ENCODE measurements at regions not wholly inside any gene's neighbourhood (a gene's known extent, or its start where the extent isn't known, plus 50 kb on each side); places are given as distances from the start of the nearest gene placed in this dataset.
"Not testable (repeated sequence)": the region's sequence is repeated elsewhere in the genome, so short reads cannot be mapped to it uniquely, and the experiment has no call there.

DNA sequence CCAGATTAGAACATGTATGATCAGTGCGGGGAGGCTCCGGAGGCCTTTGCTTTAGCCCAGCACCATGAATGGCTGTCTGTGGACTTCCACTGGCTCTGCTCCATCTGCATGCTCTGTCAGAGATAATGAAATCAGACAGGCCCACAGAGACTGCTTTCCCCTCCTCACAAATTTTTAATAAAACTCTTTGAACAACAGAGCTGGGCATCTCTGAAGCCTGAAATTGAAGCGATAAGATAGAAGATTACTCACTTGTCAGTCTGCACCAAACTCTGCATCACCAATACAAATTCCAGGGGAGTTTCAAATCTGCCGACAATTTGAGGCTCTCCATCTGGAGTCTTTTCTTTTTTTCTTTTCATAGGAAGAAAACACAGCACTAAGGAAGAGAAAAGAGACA lies 110.0 kb downstream of the DYRK2 start:
- DNase-seq (ENCODE audit: low read depth in 4 of 4, low spot score in 3 of 4), result no peak

DNA sequence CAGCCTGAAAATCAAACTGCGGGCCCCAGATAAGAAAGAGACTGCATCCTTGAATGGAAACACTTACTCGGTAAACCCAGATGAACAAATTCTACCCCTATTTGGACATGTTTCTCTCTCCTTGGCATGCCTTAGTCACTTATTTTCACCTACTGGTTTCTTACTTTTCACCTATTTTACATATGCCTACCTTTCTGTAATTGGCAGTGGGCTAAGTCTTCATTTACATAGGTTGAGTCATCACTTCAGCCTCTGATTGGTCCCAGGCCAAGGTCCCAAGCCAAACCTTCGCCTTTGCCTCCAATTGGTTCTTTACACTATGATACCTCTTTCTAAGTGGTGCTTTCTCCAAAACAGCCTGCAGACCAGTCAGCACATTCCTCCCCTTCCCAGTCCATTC lies 111.3 kb downstream of the DYRK2 start:
- no peak for DNase-seq (ENCODE audit: low read depth in 4 of 4, low spot score in 3 of 4)

DNA sequence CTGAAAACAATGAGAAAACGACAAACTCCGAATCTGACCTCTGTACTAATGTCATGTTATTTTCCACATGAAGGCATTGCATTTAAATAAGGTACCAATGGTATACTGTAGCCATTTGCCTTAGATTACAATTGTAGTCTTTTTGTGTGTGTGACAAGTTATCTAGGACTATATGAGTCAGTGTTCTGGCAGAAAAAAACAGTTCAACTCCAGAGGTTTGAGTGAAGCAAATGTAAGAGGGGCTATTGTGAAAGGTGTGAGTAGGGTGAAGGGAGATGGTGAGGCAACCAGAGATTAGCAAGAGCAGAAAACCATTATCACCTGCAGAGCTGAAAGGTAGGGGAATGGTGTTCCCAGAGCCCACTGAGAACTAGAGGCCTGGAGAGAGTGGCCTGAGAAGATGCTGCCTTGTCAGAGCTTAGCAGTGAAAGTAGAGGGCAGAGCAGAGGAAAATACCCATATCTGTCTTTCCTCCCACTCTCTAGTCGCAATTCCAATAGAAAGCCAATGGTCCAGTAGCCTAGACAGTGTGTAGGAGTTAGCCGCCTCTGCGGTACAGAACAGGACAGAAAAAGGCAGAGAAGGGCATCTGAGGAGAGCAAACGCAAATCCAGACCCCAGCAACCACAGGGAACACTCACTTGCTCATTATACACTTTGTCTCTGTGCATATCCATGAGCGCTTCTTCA lies 112.2 kb downstream of the DYRK2 start:
- no peak for DNase-seq (ENCODE audit: low read depth in 4 of 4, low spot score in 3 of 4)

DNA sequence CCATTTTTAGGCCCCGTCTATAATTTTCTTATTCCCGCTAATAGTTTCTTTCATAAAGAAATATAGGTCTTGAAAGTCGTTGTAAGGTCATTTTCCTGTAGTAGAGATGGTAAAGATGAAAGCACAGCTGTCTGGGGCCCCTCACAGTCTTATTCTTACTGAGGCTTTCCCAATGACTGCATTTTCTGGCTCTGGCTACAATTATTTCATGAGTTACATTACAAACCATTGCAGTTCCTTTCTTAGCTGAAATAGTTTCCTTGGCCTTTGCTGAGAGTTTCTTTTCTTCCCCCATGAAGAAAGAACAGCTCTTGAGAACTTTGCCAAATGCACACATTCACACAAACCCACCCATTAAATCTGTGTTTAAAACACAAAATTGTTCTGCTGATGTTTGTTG lies 113.0 kb downstream of the DYRK2 start:
- DNase-seq (ENCODE audit: low read depth in 4 of 4, low spot score in 3 of 4), result no peak

DNA sequence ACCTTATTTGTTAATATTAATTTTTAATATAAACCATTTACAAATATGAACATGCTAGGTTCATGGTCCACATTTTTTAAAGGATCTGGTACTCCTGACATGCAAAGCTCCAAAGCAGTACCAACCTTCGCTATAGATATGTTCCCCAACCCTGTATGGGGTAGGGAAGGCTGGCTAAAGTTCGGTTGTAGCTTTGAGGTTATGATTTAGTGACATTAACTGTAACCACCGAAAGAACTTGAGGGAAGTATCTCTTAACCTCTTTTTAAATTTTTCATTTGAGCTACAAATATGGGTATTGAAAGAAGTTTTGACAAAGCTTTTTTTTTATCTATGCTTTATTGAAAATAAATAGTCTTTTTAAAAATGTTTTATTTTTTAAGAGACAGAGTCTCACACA lies 115.5 kb downstream of the DYRK2 start:
- no peak for DNase-seq (ENCODE audit: low read depth in 4 of 4, low spot score in 3 of 4)

DNA sequence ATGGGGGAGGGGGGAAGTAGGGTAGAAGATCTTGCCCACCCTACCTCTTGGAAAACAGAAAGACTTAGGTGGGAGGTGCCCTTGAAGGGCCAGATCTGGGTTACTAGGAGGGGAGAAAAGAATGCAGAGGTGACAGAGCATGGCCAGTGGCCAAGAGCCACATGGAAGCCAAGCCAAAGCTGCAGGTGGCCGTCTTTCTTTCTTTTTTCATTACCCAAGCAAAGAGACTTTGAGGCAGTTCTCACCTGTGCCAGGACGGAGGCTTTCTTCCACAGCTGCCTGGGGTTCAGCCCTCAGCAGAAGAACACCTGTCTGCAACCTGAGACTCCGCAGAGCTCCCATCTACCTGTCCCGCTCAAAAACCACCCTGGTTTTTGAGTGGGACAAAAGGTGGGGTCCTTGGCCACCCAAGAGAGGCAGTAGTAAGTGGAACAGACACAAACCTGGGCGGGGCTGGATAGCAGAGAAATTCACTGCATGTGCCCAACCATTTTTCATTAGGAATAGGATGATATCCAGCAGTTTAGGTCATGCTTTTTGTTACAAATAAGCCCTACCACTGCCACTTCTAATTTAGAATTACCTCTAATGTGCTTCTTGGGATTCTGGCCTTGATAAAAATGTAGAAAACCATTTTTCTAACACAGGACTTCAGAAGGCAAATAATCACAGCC lies 116.5 kb downstream of the DYRK2 start:
- DNase-seq (ENCODE audit: low read depth in 4 of 4, low spot score in 3 of 4), result no peak

DNA sequence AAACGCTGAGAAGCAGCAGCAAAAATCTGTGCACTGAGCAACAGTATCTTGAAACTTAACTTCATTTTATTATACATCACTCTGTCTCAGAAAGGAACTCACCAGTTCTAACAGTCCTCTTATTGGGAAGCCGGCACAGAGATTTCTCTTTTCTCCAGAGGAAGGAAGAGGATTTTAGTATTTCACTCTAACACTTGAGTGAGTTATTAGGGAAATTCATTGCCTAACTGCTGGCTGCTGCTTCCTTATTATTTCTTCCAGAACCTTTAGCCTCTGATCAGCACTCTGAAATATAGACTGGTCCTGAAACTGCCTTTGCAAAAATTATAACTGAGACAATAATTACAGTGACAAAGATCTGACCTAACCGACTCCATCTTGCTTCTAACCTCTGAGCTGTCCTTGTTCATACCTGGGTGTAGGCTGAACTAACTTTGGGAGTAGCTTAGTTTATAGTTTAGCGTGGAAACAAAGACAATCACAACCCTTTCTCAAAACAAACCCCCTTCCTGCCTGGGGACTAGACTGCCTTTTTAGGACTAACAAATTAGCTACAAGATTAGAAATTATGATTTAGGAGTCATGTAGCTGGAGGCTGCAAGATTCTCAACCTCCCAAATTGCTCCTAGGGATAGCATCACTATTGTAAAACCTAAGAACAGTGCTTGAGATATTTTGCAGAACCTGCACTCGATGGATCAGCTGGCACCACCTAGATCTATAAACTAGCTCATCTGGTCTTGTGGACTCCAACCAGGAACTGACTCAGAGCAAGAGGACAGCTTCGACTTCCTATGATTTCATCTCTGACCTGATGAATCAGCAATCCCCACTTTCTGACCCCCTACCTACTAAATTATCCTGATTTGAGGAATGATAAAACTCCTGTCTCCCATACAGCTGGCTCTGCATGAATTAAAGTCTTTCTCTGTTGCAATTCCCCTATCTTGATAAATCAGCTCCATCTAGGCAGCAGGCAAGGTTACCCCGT lies 117.5 kb downstream of the DYRK2 start:
- DNase-seq (ENCODE audit: low read depth in 4 of 4, low spot score in 3 of 4), result no peak

DNA sequence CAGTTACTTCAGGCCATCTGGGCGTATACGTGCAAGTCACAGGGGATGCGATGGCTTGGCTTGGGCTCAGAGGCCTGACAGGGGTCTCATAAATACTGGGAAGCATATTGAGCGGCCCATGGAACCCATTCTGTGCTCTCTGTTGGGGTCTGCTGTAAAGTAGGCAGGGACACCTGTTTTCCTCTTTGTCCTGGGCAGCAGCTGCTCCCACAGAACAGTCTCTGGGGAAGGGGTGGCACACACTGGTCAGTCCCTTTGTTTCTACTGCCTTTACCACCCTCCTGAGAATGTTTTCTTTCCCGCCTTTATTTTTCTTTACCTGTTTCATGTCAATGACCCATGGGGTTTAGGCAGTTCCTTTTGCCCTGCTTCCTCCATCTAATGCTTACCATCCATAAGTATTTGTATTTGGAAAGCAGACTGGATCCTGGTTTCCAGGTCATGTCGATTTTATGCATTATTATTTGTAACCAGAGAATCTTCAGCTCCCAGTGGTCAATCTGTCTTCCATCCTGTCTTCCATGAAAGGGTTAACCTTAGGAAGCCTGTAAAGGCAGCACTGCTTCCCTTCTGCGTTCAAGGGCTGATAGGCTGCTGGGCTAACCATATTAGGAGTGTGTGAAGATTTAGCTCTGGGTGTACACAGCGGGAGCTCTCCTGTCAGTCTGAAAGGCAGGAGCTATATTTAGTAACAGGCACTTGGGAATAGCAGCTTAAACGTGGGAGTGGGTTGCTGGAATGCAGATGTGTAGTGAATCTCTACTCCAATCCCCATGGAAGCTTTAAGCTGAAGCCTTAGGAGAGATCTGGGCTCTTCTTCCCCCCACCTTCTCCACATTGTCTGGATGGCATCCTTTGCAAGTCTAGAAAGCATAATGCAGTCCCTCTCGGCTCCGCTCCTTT lies 124.0 kb downstream of the DYRK2 start:
- peak; percentile 36 to 69 (median 54) for DNase-seq (ENCODE audit: low read depth in 4 of 4, low spot score in 3 of 4)

DNA sequence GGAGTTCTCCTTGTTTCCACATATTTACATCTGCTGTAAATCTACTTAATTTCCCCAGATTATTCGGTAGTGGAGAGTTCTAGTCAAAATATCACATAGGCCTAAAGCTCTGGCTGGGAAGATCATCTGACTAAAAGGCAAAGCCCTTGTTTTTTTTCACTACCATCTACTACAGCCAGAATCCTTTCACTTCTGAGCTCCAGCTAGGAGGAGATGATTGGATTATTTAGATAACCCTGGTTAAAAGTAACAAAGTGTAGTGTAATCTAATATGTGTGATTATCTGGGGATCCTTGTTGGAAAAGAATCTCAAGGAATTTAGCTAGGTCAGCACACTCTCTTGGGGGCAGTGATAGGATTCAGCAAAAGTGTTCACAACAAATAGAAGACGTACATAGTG lies 125.4 kb downstream of the DYRK2 start:
- no peak for DNase-seq (ENCODE audit: low read depth in 4 of 4, low spot score in 3 of 4)

DNA sequence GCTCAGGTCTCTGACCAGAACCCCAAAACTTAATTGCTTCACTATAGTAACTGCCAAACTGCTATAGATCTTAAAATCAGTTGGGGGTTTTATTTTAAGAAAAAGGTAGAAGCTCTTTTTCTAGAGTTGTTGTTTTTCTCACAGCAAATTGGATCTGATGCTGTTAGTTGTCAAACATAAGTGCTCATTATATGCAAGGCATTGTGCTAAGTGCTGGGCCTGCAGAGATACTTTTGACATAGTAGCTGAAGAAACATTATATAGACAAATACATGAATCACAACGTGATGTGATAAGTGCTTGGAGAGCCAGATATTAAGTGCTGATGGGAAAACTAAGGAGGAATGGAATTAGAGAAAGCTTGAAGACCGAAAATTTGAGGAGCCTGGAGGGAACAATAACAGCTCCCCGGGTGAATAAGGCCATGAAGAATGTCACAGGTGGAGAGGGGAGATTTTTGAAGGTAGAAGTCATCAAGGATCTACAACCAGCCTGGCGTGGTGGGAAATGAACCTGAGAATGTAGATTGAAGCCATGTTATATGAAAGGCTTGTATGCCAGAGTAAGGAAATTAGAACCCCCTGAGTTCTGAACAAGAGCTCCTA lies 126.5 kb downstream of the DYRK2 start:
- DNase-seq (ENCODE audit: low read depth in 4 of 4, low spot score in 3 of 4), result no peak

DNA sequence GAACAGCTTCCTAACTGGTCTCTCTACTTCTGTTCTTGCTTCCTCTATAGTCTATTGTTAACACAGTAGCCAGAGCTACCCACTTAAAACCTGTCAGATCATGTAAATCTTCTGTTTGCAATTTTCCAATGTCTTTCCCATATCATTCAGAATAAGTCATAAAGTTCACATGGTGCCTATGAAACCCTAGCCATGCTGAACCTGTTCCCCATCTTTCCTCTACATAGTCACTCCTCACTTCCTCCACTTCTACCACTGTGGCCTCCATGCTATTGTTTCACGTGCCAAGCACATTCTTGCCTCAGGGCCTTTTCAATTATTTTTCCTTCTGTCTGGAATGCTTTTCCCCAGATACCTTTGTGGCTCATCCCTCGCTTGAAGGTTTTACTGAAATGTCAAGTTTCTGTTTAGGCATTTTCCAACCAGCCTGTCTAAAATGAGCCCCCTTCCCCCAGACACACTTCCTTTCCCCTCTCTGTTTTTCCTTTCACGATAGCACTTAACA lies 132.1 kb downstream of the DYRK2 start:
- DNase-seq (ENCODE audit: low read depth in 4 of 4, low spot score in 3 of 4), result no peak

DNA sequence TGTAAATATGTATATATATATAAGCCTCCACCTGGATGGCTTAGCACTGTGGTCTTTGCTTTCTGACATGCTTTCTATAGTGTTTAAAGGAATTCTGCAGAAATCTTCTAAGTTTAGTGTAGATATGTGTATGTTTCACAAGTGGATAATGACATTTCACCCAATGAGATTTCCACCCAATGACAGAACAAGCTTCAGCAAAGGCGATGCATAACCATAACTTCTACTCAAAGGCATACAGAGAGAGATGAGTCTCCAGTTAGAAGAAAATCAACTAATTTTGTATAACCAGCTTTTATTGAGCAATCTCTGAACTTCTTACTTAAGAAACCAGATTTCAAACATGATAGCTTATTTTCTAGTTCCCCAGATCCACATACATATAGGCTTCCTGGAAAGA lies 134.0 kb downstream of the DYRK2 start:
- DNase-seq (ENCODE audit: low read depth in 4 of 4, low spot score in 3 of 4), result no peak

DNA sequence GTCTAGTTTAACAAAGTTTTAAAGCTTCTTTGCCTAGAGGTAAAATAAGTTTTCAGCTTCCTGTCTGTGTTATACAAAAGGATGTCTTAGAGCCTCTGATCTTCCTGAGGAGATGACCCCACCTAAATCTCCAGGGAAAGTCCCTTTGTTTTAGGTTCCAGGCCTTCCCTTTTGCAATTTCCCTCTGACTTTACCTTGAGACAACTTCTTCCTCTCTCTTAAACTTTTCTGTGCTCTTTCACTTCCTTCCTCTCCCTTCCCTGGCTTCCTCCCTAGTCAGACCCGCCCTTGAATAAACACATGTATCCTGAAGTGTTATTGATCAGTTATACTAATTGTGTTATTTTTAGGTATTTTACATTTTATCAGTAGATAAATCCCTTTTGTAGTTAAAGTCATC lies 134.8 kb downstream of the DYRK2 start:
- DNase-seq (ENCODE audit: low read depth in 4 of 4, low spot score in 3 of 4), result no peak

DNA sequence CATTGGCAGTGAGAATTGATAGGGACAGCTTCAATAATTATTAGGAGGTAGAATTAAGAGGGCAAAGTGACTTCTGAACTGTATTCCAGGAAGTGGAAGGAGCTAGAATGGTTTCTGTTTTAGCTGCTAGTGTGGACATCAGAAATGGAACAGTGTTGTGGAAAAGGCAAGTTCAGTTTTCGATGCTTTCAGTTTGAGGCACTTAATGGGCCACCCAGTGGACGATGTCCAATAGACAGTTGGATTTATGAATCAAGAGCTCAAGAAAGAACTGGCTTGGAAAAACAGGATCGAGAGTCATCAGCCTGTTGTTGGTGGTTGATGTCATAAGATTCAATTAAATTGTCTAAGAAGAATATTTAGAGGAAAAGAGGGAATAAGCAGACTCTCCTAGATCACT lies 136.3 kb downstream of the DYRK2 start:
- DNase-seq (ENCODE audit: low read depth in 4 of 4, low spot score in 3 of 4), result no peak

DNA sequence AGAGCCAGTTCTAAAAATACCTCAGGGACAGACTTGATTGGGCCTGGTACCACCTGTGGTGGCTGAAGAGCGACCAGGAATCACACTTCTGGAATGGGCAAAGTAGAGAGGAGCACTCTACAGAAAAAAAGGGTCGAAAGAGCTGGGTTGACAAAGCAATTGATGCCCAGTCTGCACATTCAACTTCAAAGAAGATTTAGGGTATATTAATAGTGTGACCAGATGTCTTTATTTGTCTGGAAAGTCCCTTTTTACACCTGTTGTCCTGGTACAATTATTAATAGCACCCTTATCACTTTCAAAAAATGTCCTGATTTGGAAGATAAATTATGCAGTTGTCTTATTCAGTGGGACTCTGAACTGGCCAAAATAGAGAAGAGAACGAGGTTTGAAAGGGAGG lies 137.5 kb downstream of the DYRK2 start:
- no peak for DNase-seq (ENCODE audit: low read depth in 4 of 4, low spot score in 3 of 4)

DNA sequence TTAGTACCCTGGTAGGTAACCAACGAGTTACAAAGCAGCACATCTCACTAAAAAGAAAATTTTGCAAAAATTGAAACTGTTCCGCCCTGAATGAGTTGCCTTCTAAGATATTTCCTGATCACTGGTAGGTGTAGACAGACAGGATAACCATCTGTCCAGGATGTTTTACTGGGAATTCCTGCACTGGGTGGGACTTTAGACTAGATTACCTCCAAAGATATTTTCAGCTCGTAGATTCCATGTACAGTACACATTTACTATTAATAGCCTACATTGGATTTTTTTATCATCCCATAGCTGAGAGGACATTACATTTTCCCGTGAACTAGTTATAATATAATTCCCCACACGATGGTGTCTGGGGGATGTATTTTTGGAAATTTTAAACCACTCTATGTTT lies 139.6 kb downstream of the DYRK2 start:
- no peak for DNase-seq (ENCODE audit: low read depth in 4 of 4, low spot score in 3 of 4)

DNA sequence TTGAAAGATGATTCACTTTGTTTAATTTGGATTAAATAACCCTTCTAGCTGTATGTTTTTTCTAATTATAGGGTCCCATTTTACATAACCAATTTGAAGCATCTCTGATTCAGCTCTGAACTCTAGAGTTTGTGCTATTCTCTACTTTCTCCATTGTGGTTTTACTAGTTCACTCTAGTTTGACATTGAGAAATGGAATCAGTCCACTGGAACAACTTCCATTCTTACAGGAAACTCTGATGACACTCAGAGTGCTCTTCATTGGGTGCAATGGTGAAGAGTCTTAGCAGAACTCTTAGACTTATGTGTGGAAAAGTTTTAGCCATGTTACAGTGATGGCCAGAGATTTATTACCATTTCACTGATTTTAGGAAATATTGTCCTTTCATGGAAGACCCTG lies 140.7 kb downstream of the DYRK2 start:
- DNase-seq (ENCODE audit: low read depth in 4 of 4, low spot score in 3 of 4), result no peak

DNA sequence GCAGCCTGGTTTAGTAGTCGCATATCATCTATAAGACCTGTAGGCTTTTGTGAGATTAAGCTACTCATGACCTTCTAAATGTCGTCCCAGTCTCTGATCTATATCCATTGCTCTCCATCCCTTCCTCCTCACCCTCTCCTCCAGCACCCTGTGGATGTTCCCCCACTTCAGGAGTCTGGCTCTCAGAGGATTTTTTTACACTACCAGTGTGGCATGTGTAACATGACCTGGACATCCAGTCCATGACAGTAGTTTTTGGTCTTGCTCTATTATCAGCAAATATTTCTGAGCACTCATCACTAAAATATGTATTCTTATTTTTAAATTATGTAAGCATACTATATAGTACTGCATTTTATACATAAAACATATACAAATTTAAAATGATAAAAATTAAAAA lies 142.1 kb downstream of the DYRK2 start:
- no peak for DNase-seq (ENCODE audit: low read depth in 4 of 4, low spot score in 3 of 4)

DNA sequence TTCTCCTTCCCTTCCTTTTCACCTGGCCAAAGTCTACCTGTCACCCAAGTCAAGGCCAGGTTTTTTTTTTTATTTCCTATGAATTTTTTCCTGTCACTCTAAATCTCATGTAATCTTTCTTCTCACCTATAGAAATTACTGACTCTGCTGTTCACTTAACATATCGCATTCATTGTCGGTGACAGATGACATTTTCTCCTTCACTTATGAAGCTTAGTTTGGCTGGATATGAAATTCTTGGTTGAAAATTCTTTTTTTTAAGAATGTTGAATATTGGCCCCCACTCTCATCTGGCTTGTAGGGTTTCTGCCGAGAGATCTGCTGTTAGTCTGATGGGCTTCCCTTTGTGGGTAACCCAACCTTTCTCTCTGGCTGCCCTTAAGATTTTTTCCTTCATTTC lies 142.8 kb downstream of the DYRK2 start:
- not testable (repeated sequence) for DNase-seq (ENCODE audit: low read depth in 4 of 4, low spot score in 3 of 4)

DNA sequence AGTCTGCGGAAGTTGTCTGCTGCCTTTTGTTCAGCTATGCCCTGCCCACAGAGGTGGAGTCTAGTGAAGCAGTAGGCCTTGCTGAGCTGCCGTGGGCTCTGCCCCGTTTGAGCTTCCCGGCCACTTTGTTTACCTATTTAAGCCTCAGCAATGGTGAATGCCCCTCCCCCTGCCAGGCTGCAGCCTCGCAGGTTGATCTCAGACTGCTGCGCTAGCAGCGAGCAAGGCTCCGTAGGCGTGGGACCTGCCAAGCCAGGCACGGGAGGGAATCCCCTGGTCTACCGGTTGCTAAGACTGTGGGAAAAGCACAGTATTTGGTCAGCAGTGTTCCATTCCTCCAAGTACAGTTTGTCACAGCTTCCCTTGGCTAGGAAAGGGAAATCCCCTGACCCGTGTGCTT lies 143.6 kb downstream of the DYRK2 start:
- DNase-seq (ENCODE audit: low read depth in 4 of 4, low spot score in 3 of 4), result no peak
